SK-N-SH treated with all-trans-retinoic acid at 6 μM for 48 hours (cell line): ENCODE measurements at regions not wholly inside any gene's neighbourhood (a gene's known extent, or its start where the extent isn't known, plus 50 kb on each side); places are given as distances from the start of the nearest gene placed in this dataset.
"Not testable (repeated sequence)": the region's sequence is repeated elsewhere in the genome, so short reads cannot be mapped to it uniquely, and the experiment has no call there.

ENCODE experiments used
- ATAC-seq: fragments of 200-7000 bp; cut with Tn5 transposase; 3 replicates; pipeline ENCODE4 v1.9.1; 2020; ENCODE audit warnings: mild to moderate bottlenecking, moderate library complexity
- BACH2 ChIP-seq: fragments of 250-450 bp; sonication (Bioruptor Pico); IDR thresholded peaks from 2 replicates; pipeline ENCODE4 v1.9.0; 2021; ENCODE audit warnings: mild to moderate bottlenecking, borderline replicate concordance
- CREB5 ChIP-seq: fragments of 250-450 bp; sonication (Bioruptor Pico); IDR thresholded peaks from 2 replicates; pipeline ENCODE4 v1.5.1; 2020; ENCODE audit warnings: low read depth, mild to moderate bottlenecking, moderate library complexity
- CSDC2 ChIP-seq: fragments of 250-450 bp; sonication (Bioruptor Pico); IDR thresholded peaks from 2 replicates; pipeline ENCODE4 v1.5.0; 2020; ENCODE audit warnings: mild to moderate bottlenecking, moderate library complexity
- CSRNP3 ChIP-seq: fragments of 250-450 bp; sonication (Bioruptor Pico); IDR thresholded peaks from 2 replicates; pipeline ENCODE4 v1.5.1; 2021; ENCODE audit warnings: mild to moderate bottlenecking, moderate library complexity
- ESRRG ChIP-seq: fragments of 250-450 bp; sonication (Bioruptor Pico); IDR thresholded peaks from 2 replicates; pipeline ENCODE4 v1.6.1; 2021; ENCODE audit warnings: mild to moderate bottlenecking
- GLIS3 ChIP-seq: fragments of 250-450 bp; sonication (Bioruptor Pico); IDR thresholded peaks from 2 replicates; pipeline ENCODE4 v1.5.0; 2020; ENCODE audit warnings: mild to moderate bottlenecking, moderate library complexity
- ISL1 ChIP-seq: fragments of 250-450 bp; sonication (Bioruptor Pico); IDR thresholded peaks from 2 replicates; pipeline ENCODE4 v2.1.2; 2022; ENCODE audit warnings: mild to moderate bottlenecking, moderate library complexity
- OSR1 ChIP-seq: fragments of 250-450 bp; sonication (Bioruptor Pico); IDR thresholded peaks from 2 replicates; pipeline ENCODE4 v1.8.0; 2022; ENCODE audit warnings: moderate library complexity, mild to moderate bottlenecking, inconsistent platforms
- PATZ1 ChIP-seq: fragments of 250-450 bp; sonication (Bioruptor Pico); IDR thresholded peaks from 2 replicates; pipeline ENCODE4 v1.8.0; 2020; ENCODE audit warnings: mild to moderate bottlenecking, moderate library complexity, borderline replicate concordance
- POU6F1 ChIP-seq: fragments of 250-450 bp; sonication (Bioruptor Pico); IDR thresholded peaks from 2 replicates; pipeline ENCODE4 v1.8.0; 2021; ENCODE audit warnings: low read depth, mild to moderate bottlenecking, moderate library complexity, borderline replicate concordance
- PPARA ChIP-seq: fragments of 250-450 bp; sonication (Bioruptor Pico); IDR thresholded peaks from 2 replicates; pipeline ENCODE4 v1.5.0; 2020; ENCODE audit warnings: mild to moderate bottlenecking, borderline replicate concordance
- RARB ChIP-seq: fragments of 250-450 bp; sonication (Bioruptor Pico); IDR thresholded peaks from 2 replicates; pipeline ENCODE4 v1.8.0; 2021; ENCODE audit warnings: mild to moderate bottlenecking, moderate library complexity
- SNAI2 ChIP-seq: fragments of 250-450 bp; sonication (Bioruptor Pico); IDR thresholded peaks from 2 replicates; pipeline ENCODE4 v1.5.0; 2020; ENCODE audit warnings: mild to moderate bottlenecking, moderate library complexity
- TOX ChIP-seq: fragments of 250-450 bp; sonication (Bioruptor Pico); IDR thresholded peaks from 2 replicates; pipeline ENCODE4 v1.8.0; 2021; ENCODE audit warnings: mild to moderate bottlenecking, moderate library complexity, borderline replicate concordance
- TSHZ2 ChIP-seq: fragments of 250-450 bp; sonication (Bioruptor Pico); IDR thresholded peaks from 2 replicates; pipeline ENCODE4 v1.5.0; 2020; ENCODE audit warnings: mild to moderate bottlenecking, moderate library complexity
- ZC3H10 ChIP-seq: fragments of 250-450 bp; sonication (Bioruptor Pico); IDR thresholded peaks from 2 replicates; pipeline ENCODE4 v1.5.1; 2021; ENCODE audit warnings: mild to moderate bottlenecking, moderate library complexity
- ZFP3 ChIP-seq: fragments of 250-450 bp; sonication (Bioruptor Pico); IDR thresholded peaks from 2 replicates; pipeline ENCODE4 v1.5.0; 2020; ENCODE audit warnings: mild to moderate bottlenecking, moderate library complexity
- ZFP30 ChIP-seq: fragments of 450-650 bp; formaldehyde crosslinking; IDR thresholded peaks from 2 replicates; pipeline ENCODE4 v1.5.0; 2022; ENCODE audit warnings: mild to moderate bottlenecking, moderate library complexity
- ZNF70 ChIP-seq: fragments of 450-650 bp; formaldehyde crosslinking; IDR thresholded peaks from 2 replicates; pipeline ENCODE4 v1.5.0; 2020; ENCODE audit warnings: mild to moderate bottlenecking, moderate library complexity
- ZNF8 ChIP-seq: fragments of 450-650 bp; formaldehyde crosslinking; IDR thresholded peaks from 2 replicates; pipeline ENCODE4 v1.5.0; 2020; ENCODE audit warnings: mild to moderate bottlenecking, moderate library complexity

GRCh38 chr5:38134810-38135209 is 123.5 kb upstream of the EGFLAM start:
- TF ChIP-seq ISL1 (no peak), ZFP3 (CRISPR knock-in tag) (no peak), ESRRG (no peak), ZNF8 (CRISPR knock-in tag) (no peak), TSHZ2 (CRISPR knock-in tag) (no peak), CSRNP3 (no peak), POU6F1 (CRISPR knock-in tag) (no peak), GLIS3 (CRISPR knock-in tag) (no peak), PATZ1 (no peak), PPARA (no peak), CSDC2 (no peak), RARB (CRISPR knock-in tag) (no peak), TOX (CRISPR knock-in tag) (no peak), ZFP30 (CRISPR knock-in tag) (no peak), BACH2 (CRISPR knock-in tag) (no peak), ZNF70 (CRISPR knock-in tag) (no peak), CREB5 (CRISPR knock-in tag) (no peak)
- ATAC-seq, result no peak

- ATAC-seq, result not testable (repeated sequence)
Observed at GRCh38 chr5:38134294-38134693, 124.1 kb upstream of the EGFLAM start.

- TF ChIP-seq TOX (CRISPR knock-in tag) (no peak), ZC3H10 (CRISPR knock-in tag) (no peak), ZNF8 (CRISPR knock-in tag) (no peak), ISL1 (no peak), GLIS3 (CRISPR knock-in tag) (no peak), OSR1 (no peak), POU6F1 (CRISPR knock-in tag) (no peak), CREB5 (CRISPR knock-in tag) (no peak), CSRNP3 (no peak), PATZ1 (no peak), CSDC2 (no peak), SNAI2 (CRISPR knock-in tag) (no peak), ZFP30 (CRISPR knock-in tag) (no peak), PPARA (no peak), ZNF70 (CRISPR knock-in tag) (no peak), RARB (CRISPR knock-in tag) (no peak)
- no peak for ATAC-seq
Observed at GRCh38 chr5:38131686-38132085, 126.7 kb upstream of the EGFLAM start.
